Upper lobe of right lung (tissue), 1 donor: ENCODE measurements at regions not wholly inside any gene's neighbourhood (a gene's known extent, or its start where the extent isn't known, plus 50 kb on each side); places are given as distances from the start of the nearest gene placed in this dataset.

Experiments
- ATAC-seq: fragments of 200-7000 bp; cut with Tn5 transposase; one replicate; pipeline ENCODE4 v1.9.1; 2020; ENCODE audit warnings: mild to moderate bottlenecking, moderate library complexity
- DNase-seq: peaks from one replicate; pipeline ENCODE4 v3.0.0-alpha.2; 2020
- H3K27ac ChIP-seq: fragments of 200-600 bp; one replicate; pipeline ENCODE4 v1.8.0; 2022
- H3K27me3 ChIP-seq: fragments of 200-600 bp; one replicate; pipeline ENCODE4 v1.8.0; 2022; ENCODE audit warnings: mild to moderate bottlenecking
- H3K36me3 ChIP-seq: fragments of 200-600 bp; one replicate; pipeline ENCODE4 v1.8.0; 2022
- H3K4me1 ChIP-seq: fragments of 200-600 bp; one replicate; pipeline ENCODE4 v1.8.0; 2022
- H3K4me3 ChIP-seq: fragments of 200-600 bp; one replicate; pipeline ENCODE4 v1.8.0; 2022; ENCODE audit warnings: mild to moderate bottlenecking
- H3K9me3 ChIP-seq: fragments of 200-600 bp; one replicate; pipeline ENCODE4 v1.8.0; 2022
- intact Hi-C: fragments of 100-400 bp; cut with DNase I; formaldehyde crosslinking; loops from one replicate; pipeline ENCODE4 v1.11.0; 2022
- TF ChIP-seq, protein P1 (sequence below): fragments of 200-600 bp; IDR thresholded peaks from one replicate; pipeline ENCODE4 v1.8.0; 2022; ENCODE audit warnings: antibody characterized with exemption
- donor health status: DM: no; HTN: yes; CAD: no; lungs with severe emphysema.

DNA sequence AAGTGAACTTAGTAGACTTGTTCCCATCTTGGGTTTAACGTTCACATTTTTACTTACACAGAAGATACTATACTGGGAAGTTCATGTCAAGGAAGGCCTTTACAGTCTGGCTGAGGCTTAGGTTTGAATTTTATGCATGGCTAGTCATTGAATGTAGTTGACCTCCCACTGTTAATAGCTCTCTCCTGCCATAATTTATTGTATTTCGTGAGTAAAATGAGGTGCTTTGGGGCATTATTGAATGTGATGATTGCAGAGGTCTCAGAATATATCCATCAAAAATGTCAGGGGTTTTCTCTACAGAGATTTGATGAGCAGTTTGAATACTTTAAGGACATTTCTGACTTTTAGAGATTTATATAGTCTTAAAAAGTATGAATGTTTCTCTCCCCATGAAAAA lies 356.6 kb upstream of the GRM7 start:
- ATAC-seq (no peak), DNase-seq (no peak)
- Histone ChIP-seq H3K4me1 (no peaks in the 10 kb centered on the region), H3K27me3 (no peaks in the 10 kb centered on the region), H3K9me3 (no peaks in the 10 kb centered on the region), H3K27ac (no peak overlapping the region), H3K36me3 (no peaks in the 10 kb centered on the region), H3K4me3 (no peak overlapping the region)
- intact Hi-C loops, result no loop called here
- TF ChIP-seq, protein P1, sequence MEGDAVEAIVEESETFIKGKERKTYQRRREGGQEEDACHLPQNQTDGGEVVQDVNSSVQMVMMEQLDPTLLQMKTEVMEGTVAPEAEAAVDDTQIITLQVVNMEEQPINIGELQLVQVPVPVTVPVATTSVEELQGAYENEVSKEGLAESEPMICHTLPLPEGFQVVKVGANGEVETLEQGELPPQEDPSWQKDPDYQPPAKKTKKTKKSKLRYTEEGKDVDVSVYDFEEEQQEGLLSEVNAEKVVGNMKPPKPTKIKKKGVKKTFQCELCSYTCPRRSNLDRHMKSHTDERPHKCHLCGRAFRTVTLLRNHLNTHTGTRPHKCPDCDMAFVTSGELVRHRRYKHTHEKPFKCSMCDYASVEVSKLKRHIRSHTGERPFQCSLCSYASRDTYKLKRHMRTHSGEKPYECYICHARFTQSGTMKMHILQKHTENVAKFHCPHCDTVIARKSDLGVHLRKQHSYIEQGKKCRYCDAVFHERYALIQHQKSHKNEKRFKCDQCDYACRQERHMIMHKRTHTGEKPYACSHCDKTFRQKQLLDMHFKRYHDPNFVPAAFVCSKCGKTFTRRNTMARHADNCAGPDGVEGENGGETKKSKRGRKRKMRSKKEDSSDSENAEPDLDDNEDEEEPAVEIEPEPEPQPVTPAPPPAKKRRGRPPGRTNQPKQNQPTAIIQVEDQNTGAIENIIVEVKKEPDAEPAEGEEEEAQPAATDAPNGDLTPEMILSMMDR, result no peak

DNA sequence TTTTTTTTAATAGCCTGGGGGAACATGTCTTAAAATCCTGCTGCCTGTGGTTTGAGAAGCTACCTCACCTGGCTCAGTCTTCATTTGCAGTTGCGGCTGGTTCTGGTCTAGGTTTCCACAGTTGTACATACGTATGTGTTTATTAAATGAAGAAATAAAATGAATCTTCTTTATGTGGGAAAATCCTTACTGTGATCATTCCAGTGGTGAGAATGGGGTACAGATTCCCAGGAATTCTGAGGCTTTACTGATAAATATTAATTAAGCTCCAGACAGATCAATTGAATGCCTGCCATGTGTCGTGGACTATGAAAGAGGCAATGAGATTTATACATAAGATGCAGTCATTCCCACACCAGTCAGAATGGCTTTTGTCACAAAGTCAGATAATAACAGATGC lies 356.1 kb upstream of the GRM7 start:
- no peak for ATAC-seq
- intact Hi-C loops, result no loop called here
- TF ChIP-seq, protein P1, result no peak

DNA sequence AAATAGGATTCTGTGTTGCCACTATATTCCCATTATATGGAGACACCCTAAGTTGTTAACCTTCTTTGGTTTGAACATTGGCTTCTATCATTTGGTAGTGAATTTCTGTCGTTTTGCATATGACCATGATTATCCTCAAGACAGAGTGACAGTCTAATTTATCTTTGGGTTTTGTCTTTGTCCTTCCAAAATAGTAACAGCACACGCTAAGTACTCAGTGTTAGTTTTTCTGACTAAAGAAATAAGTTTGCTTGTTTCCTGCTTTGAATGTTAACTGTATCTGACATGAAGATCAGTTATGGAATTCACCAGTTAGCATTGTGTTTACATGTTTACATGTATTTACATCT lies 352.5 kb upstream of the GRM7 start:
- no peak for DNase-seq
- no peaks in the 10 kb centered on the region for H3K36me3 ChIP-seq
- TF ChIP-seq, protein P1, result no peak
- no peak for ATAC-seq
- H3K9me3 ChIP-seq, result no peaks in the 10 kb centered on the region
- no peak overlapping the region for H3K4me3 ChIP-seq
- intact Hi-C loops, result no loop called here
- H3K4me1 ChIP-seq, result no peaks in the 10 kb centered on the region
- H3K27me3 ChIP-seq, result no peaks in the 10 kb centered on the region
- no peak overlapping the region for H3K27ac ChIP-seq

More for the DNA sequence above, 356.1 kb upstream of the GRM7 start:
- Histone ChIP-seq H3K27me3 (no peaks in the 10 kb centered on the region), H3K9me3 (no peaks in the 10 kb centered on the region), H3K27ac (no peak overlapping the region), H3K36me3 (no peaks in the 10 kb centered on the region), H3K4me3 (no peak overlapping the region), H3K4me1 (no peaks in the 10 kb centered on the region)
- DNase-seq, result no peak

DNA sequence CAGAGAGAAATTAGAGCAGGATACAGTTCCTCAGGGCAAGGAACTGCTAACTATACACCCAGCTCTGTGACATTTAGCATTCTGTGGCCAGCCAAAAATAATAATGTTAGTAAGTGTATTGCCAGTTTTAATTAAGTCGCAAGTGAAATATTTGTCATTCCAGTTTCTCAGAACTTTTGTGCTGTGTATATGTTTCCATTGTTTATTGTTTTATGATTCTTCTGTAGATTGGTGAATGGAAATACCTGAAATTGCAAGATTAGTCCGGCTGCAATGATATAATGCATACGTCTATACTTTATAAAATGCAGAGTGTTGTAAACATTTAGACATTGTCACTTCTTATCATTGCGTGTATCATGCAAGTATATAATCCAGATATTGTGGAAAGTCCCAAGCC lies 351.3 kb upstream of the GRM7 start:
- H3K9me3 ChIP-seq, result no peaks in the 10 kb centered on the region
- DNase-seq (no peak), ATAC-seq (no peak)
- H3K27me3 ChIP-seq, result no peaks in the 10 kb centered on the region
- H3K27ac ChIP-seq, result no peak overlapping the region
- intact Hi-C loops, result no loop called here
- H3K4me3 ChIP-seq, result no peak overlapping the region
- H3K4me1 ChIP-seq, result no peaks in the 10 kb centered on the region
- H3K36me3 ChIP-seq, result no peaks in the 10 kb centered on the region
- TF ChIP-seq, protein P1, result no peak

DNA sequence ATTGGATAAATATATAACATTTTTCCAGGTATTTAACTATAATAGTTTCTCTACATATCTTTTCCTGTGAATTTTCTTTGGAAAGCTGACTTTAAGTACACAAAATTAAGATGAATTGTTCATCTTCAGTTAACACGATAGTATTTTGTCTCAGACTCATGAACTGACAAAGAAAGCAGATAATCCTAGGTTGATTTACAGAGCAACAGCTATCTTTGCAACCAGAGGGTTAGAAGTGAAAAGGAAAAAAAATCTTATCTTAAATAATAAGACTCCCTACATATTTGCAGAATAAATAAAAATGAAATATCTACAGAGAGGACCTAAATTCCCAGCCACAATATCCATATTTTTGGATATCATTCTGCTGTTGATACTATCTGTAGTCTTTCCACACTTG lies 350.2 kb upstream of the GRM7 start:
- DNase-seq (no peak), ATAC-seq (no peak)
- no peaks in the 10 kb centered on the region for H3K4me1 ChIP-seq
- H3K4me3 ChIP-seq, result no peak overlapping the region
- no peaks in the 10 kb centered on the region for H3K27me3 ChIP-seq
- no peak overlapping the region for H3K27ac ChIP-seq
- no peaks in the 10 kb centered on the region for H3K36me3 ChIP-seq
- intact Hi-C loops, result no loop called here
- TF ChIP-seq, protein P1, result no peak
- H3K9me3 ChIP-seq, result no peaks in the 10 kb centered on the region

DNA sequence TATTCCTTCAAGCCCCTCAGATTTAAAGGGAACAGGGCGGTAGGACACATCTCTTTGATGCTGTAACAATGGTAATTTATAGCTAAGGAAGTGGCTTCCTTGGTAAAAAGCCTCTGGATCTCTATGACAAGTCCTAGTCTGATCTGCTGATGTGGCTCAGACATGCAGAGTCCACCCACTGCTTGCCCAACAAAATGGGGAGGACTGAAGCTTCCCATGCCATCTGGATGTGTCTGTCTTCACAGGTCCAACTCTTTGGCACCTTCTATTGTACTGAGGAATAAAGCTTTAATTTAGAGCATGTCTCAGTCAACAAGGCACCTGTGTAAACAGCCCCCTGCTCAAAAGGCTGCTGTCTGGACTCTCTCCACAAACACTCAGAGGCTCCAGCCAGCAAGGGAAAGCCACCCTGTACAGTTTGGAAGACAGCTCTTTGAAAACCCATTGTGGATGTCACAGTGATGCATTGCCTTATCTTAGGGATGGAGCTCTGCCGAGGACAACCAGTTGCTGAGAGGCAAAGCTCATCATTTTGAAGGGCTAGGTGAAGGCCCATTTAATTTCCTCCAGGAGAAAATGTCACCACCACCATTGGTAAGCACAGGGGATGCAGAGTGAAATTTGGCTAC lies 348.6 kb upstream of the GRM7 start:
- H3K36me3 ChIP-seq, result no peaks in the 10 kb centered on the region
- no peaks in the 10 kb centered on the region for H3K4me1 ChIP-seq
- no peak overlapping the region for H3K27ac ChIP-seq
- ATAC-seq (no peak), DNase-seq (no peak)
- no peak overlapping the region for H3K4me3 ChIP-seq
- no peaks in the 10 kb centered on the region for H3K9me3 ChIP-seq
- intact Hi-C loops, result no loop called here
- no peaks in the 10 kb centered on the region for H3K27me3 ChIP-seq
- TF ChIP-seq, protein P1, result no peak
